Astrocyte (in vitro differentiated cells and primary cell): ENCODE measurements at regions not wholly inside any gene's neighbourhood (a gene's known extent, or its start where the extent isn't known, plus 50 kb on each side); places are given as distances from the start of the nearest gene placed in this dataset.

Experiments
- EZH2 ChIP-seq: IDR thresholded peaks from 2 replicates; pipeline ENCODE4 v1.6.1; 2012; ENCODE audit warnings: mild to moderate bottlenecking, low read length, inconsistent platforms; ENCODE audit not compliant: insufficient read depth
- TF ChIP-seq, protein P1 (sequence below): IDR thresholded peaks from 2 replicates; pipeline ENCODE4 v1.5.1; 2011; ENCODE audit warnings: low read depth, mild to moderate bottlenecking, inconsistent platforms, low read length, moderate library complexity; ENCODE audit not compliant: insufficient read depth

DNA sequence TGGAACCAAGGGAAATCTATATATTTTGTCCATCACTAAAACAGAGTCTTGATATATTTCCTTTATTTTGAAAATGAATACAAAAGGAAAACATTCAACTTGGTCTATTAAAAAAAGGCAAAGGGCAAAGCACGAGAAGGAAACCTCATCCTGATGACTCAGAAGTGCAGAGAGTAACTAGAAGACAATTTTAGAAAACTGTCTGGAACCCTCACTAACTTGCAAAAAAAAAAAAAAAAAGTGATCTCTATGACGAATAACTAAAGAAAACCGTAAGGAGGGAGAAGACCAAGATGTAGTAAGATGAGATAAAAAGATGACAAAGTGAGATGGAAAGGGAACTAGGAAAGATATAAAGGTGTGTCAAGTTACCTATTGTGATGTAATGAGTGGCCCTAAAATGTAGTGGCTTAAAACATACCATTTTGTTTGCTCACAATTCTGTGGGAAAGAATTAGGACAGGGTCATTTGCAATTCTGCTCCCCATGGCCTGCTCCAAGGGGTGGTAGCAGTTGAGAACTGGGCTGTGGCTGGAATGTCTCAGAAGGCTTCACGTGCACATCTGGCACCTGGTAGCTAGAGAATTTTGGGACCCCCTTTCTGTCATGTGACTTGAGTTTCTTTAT, 303.0 kb downstream of the DYSF start:
- TF ChIP-seq, protein P1, sequence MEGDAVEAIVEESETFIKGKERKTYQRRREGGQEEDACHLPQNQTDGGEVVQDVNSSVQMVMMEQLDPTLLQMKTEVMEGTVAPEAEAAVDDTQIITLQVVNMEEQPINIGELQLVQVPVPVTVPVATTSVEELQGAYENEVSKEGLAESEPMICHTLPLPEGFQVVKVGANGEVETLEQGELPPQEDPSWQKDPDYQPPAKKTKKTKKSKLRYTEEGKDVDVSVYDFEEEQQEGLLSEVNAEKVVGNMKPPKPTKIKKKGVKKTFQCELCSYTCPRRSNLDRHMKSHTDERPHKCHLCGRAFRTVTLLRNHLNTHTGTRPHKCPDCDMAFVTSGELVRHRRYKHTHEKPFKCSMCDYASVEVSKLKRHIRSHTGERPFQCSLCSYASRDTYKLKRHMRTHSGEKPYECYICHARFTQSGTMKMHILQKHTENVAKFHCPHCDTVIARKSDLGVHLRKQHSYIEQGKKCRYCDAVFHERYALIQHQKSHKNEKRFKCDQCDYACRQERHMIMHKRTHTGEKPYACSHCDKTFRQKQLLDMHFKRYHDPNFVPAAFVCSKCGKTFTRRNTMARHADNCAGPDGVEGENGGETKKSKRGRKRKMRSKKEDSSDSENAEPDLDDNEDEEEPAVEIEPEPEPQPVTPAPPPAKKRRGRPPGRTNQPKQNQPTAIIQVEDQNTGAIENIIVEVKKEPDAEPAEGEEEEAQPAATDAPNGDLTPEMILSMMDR: no peak
- TF ChIP-seq EZH2: no peak
